HCT116 (cell line): ENCODE measurements at regions not wholly inside any gene's neighbourhood (a gene's known extent, or its start where the extent isn't known, plus 50 kb on each side); places are given as distances from the start of the nearest gene placed in this dataset.

ENCODE experiments used
- EGR1 ChIP-seq: IDR thresholded peaks from 2 replicates; pipeline ENCODE4 v1.6.1; 2012; ENCODE audit warnings: low read depth
- EZH2 ChIP-seq: fragments of 200-600 bp; sonication (generic); IDR thresholded peaks from 2 replicates; pipeline ENCODE4 v1.6.1; 2017; ENCODE audit warnings: antibody characterized with exemption, mixed run types
- YY1 ChIP-seq: IDR thresholded peaks from 2 replicates; pipeline ENCODE4 v1.6.1; 2011; ENCODE audit warnings: low read length, low read depth, moderate library complexity, mild to moderate bottlenecking; ENCODE audit not compliant: insufficient replicate concordance; ENCODE audit errors: extremely low read depth
- ZFX ChIP-seq: fragments of 450-650 bp; IDR thresholded peaks from 2 replicates; pipeline ENCODE4 v1.6.1; 2017
- TF ChIP-seq, protein P1 (sequence below), 3 experiments: fragments of 200-600 bp in 1 of 3; sonication (generic) in 1 of 3; IDR thresholded peaks in 2 of 3; conservative IDR thresholded peaks in 1 of 3; 2 replicates each; pipeline ENCODE4 v1.5.1; 2012 to 2017; ENCODE audit warnings: low read depth in 2 of 3, low read length in 2 of 3, antibody characterized with exemption in 1 of 3, borderline replicate concordance in 1 of 3, control low read depth in 1 of 3, mild to moderate bottlenecking in 1 of 3, mixed read lengths in 1 of 3, mixed run types in 1 of 3, moderate library complexity in 1 of 3; ENCODE audit not compliant: insufficient read depth in 1 of 3
- TF ChIP-seq, protein P2 (sequence below): IDR thresholded peaks from 2 replicates; pipeline ENCODE4 v1.6.1; 2012; ENCODE audit warnings: low read depth

DNA sequence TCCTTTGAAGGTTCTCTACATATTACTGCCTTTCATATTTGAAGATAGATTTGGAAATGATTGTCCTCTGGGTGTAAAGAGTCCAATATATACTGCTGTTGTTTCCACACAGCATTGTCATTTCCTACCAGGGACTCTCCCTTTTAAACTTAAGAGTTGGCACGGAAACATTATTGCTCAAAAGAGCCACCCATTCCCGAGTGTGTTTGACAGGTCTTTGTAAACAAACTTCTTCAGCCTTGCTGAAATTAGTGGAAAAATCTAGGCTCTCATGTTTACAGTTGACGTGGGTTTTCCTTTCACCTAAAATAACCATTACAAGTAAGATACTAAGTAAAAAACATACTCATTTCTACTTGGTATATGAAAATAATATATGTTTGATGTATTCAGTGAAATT, 111.4 kb upstream of the LIMCH1 start:
- TF ChIP-seq, protein P1, sequence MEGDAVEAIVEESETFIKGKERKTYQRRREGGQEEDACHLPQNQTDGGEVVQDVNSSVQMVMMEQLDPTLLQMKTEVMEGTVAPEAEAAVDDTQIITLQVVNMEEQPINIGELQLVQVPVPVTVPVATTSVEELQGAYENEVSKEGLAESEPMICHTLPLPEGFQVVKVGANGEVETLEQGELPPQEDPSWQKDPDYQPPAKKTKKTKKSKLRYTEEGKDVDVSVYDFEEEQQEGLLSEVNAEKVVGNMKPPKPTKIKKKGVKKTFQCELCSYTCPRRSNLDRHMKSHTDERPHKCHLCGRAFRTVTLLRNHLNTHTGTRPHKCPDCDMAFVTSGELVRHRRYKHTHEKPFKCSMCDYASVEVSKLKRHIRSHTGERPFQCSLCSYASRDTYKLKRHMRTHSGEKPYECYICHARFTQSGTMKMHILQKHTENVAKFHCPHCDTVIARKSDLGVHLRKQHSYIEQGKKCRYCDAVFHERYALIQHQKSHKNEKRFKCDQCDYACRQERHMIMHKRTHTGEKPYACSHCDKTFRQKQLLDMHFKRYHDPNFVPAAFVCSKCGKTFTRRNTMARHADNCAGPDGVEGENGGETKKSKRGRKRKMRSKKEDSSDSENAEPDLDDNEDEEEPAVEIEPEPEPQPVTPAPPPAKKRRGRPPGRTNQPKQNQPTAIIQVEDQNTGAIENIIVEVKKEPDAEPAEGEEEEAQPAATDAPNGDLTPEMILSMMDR (IDR thresholded peaks at IDR 0.05 in 2 of 3, conservative IDR thresholded peaks at IDR 0.05 in 1 of 3; ENCODE audit: borderline replicate concordance in 1 of 3, insufficient read depth in 1 of 3, low read depth in 2 of 3, low read length in 2 of 3): no peak
- TF ChIP-seq ZFX: no peak
- TF ChIP-seq EZH2: no peak
- TF ChIP-seq, protein P2, sequence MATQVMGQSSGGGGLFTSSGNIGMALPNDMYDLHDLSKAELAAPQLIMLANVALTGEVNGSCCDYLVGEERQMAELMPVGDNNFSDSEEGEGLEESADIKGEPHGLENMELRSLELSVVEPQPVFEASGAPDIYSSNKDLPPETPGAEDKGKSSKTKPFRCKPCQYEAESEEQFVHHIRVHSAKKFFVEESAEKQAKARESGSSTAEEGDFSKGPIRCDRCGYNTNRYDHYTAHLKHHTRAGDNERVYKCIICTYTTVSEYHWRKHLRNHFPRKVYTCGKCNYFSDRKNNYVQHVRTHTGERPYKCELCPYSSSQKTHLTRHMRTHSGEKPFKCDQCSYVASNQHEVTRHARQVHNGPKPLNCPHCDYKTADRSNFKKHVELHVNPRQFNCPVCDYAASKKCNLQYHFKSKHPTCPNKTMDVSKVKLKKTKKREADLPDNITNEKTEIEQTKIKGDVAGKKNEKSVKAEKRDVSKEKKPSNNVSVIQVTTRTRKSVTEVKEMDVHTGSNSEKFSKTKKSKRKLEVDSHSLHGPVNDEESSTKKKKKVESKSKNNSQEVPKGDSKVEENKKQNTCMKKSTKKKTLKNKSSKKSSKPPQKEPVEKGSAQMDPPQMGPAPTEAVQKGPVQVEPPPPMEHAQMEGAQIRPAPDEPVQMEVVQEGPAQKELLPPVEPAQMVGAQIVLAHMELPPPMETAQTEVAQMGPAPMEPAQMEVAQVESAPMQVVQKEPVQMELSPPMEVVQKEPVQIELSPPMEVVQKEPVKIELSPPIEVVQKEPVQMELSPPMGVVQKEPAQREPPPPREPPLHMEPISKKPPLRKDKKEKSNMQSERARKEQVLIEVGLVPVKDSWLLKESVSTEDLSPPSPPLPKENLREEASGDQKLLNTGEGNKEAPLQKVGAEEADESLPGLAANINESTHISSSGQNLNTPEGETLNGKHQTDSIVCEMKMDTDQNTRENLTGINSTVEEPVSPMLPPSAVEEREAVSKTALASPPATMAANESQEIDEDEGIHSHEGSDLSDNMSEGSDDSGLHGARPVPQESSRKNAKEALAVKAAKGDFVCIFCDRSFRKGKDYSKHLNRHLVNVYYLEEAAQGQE: no peak
- no peak for TF ChIP-seq YY1
- no peak for TF ChIP-seq EGR1
